Esophagus squamous epithelium (tissue), 5 donors: ENCODE measurements at regions not wholly inside any gene's neighbourhood (a gene's known extent, or its start where the extent isn't known, plus 50 kb on each side); places are given as distances from the start of the nearest gene placed in this dataset.

Experiments used
- DNase-seq: peaks from one replicate; lab custom pipeline; 2025; lab: John Stamatoyannopoulos, UW
- H3K27ac ChIP-seq, 4 donors: fragments of 200-600 bp; sonication (generic); one replicate each; pipeline ENCODE4 v1.5.1; 2016 to 2019; ENCODE audit warnings: mild to moderate bottlenecking in 1 of 4
- H3K27me3 ChIP-seq, 4 donors: fragments of 200-600 bp; sonication (generic); 1 replicate in 3 of 4; 2 replicates in 1 of 4; pipeline versions ENCODE4 v1.5.1 to v1.6.0; 2017 to 2021; ENCODE audit warnings: antibody characterized with exemption in 1 of 4
- H3K36me3 ChIP-seq, 3 donors: fragments of 200-600 bp; sonication (generic); one replicate each; pipeline ENCODE4 v1.5.1; 2016 to 2019
- H3K4me1 ChIP-seq, 3 donors: fragments of 200-600 bp; sonication (generic); one replicate each; pipeline ENCODE4 v1.5.1; 2017 to 2019
- H3K4me3 ChIP-seq, 4 donors: fragments of 200-600 bp; sonication (generic); 1 replicate in 3 of 4; 2 replicates in 1 of 4; pipeline ENCODE4 v1.5.1; 2016 to 2019; ENCODE audit warnings: mild to moderate bottlenecking in 2 of 4, moderate library complexity in 1 of 4
- H3K9me3 ChIP-seq, 3 donors: fragments of 200-600 bp; sonication (generic); one replicate each; pipeline ENCODE4 v1.5.1; 2016 to 2019
- POLR2A ChIP-seq, 4 donors: fragments of 450-650 bp; IDR thresholded peaks; one replicate each; pipeline ENCODE4 v1.6.1; 2017; ENCODE audit warnings: antibody characterized with exemption in 4 of 4, mild to moderate bottlenecking in 4 of 4, moderate library complexity in 3 of 4
- WGBS, 2 donors: methylation state at CpG; one replicate each; pipeline ENCODE4 v1.1.5; 2018; 5-methylcytosine and 5-hydroxymethylcytosine counted together
- intact Hi-C: fragments of 100-400 bp; cut with DNase I; formaldehyde crosslinking; loops from one replicate; pipeline ENCODE4 v1.15.0; 2022
- TF ChIP-seq, protein P1 (sequence below), 6 experiments: fragments of 450-650 bp in 4 of 6; fragments of 200-600 bp in 2 of 6; sonication (generic) in 2 of 6; IDR thresholded peaks; one replicate each; pipeline ENCODE4 v1.5.1; 2016 to 2019; ENCODE audit warnings: antibody characterized with exemption in 6 of 6, mild to moderate bottlenecking in 4 of 6, moderate library complexity in 4 of 6
- donor health status: DM: yes; HTN: yes; CAD: no.

- WGBS, 2 donors = 74 to 81% methylated on average over 14 of the region's 14 CpGs
- Histone ChIP-seq H3K4me1 (peaks cover 0 to 36% (median 16%) of the 10 kb centered on the region in 3 donors), H3K9me3 (no peaks in the 10 kb centered on the region), H3K4me3 (no peak overlapping the region), H3K36me3 (no peaks in the 10 kb centered on the region), H3K27ac (no peak overlapping the region), H3K27me3 (no peaks in the 10 kb centered on the region)
- TF ChIP-seq POLR2A (IDR thresholded peaks at IDR 0.05) = no peak
- no peak for DNase-seq
- intact Hi-C loops = no loop called here
These were observed 77.4 kb upstream of the TMPRSS2 start for GRCh38 chr21:41585199-41585994.

- TF ChIP-seq, protein P1, sequence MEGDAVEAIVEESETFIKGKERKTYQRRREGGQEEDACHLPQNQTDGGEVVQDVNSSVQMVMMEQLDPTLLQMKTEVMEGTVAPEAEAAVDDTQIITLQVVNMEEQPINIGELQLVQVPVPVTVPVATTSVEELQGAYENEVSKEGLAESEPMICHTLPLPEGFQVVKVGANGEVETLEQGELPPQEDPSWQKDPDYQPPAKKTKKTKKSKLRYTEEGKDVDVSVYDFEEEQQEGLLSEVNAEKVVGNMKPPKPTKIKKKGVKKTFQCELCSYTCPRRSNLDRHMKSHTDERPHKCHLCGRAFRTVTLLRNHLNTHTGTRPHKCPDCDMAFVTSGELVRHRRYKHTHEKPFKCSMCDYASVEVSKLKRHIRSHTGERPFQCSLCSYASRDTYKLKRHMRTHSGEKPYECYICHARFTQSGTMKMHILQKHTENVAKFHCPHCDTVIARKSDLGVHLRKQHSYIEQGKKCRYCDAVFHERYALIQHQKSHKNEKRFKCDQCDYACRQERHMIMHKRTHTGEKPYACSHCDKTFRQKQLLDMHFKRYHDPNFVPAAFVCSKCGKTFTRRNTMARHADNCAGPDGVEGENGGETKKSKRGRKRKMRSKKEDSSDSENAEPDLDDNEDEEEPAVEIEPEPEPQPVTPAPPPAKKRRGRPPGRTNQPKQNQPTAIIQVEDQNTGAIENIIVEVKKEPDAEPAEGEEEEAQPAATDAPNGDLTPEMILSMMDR (IDR thresholded peaks at IDR 0.05) = no peak
- TF ChIP-seq POLR2A (IDR thresholded peaks at IDR 0.05) = no peak
- Histone ChIP-seq H3K27ac (no peak overlapping the region), H3K4me3 (no peak overlapping the region), H3K27me3 (no peaks in the 10 kb centered on the region), H3K4me1 (peaks cover 0 to 42% (median 16%) of the 10 kb centered on the region in 3 donors), H3K9me3 (no peaks in the 10 kb centered on the region), H3K36me3 (no peaks in the 10 kb centered on the region)
- intact Hi-C loops = no loop called here
- 92 to 93% methylated on average over 4 of the region's 4 CpGs for WGBS, 2 donors
- no peak for DNase-seq
These were observed 76.7 kb upstream of the TMPRSS2 start for GRCh38 chr21:41584603-41585176.

- no peak for DNase-seq
- no peak overlapping the region for H3K4me3 ChIP-seq
- peaks cover 0 to 42% (median 16%) of the 10 kb centered on the region in 3 donors for H3K4me1 ChIP-seq
- no peak for TF ChIP-seq POLR2A (IDR thresholded peaks at IDR 0.05)
- TF ChIP-seq, protein P1 (IDR thresholded peaks at IDR 0.05) = no peak
- WGBS, 2 donors = 21 to 41% methylated on average over 7 to 8 of the region's 10 CpGs
- intact Hi-C loops = no loop called here
- no peaks in the 10 kb centered on the region for H3K36me3 ChIP-seq
- peak overlapping the region in 2 of 4 donors; percentile 11 to 60 for H3K27ac ChIP-seq
- H3K27me3 ChIP-seq = no peaks in the 10 kb centered on the region
- H3K9me3 ChIP-seq = peaks cover 0 to 3% (median 0%) of the 10 kb centered on the region in 3 donors
These were observed 75.4 kb upstream of the TMPRSS2 start for GRCh38 chr21:41583274-41583790.

- peaks cover 0 to 42% (median 16%) of the 10 kb centered on the region in 3 donors for H3K4me1 ChIP-seq
- intact Hi-C loops = no loop called here
- no peak overlapping the region for H3K4me3 ChIP-seq
- DNase-seq = no peak
- no peaks in the 10 kb centered on the region for H3K27me3 ChIP-seq
- no peaks in the 10 kb centered on the region for H3K36me3 ChIP-seq
- H3K9me3 ChIP-seq = peaks cover 0 to 7% (median 0%) of the 10 kb centered on the region in 3 donors
- WGBS, 2 donors = 77 to 79% methylated on average over 7 of the region's 7 CpGs
- TF ChIP-seq, protein P1 (IDR thresholded peaks at IDR 0.05) = no peak
- TF ChIP-seq POLR2A (IDR thresholded peaks at IDR 0.05) = no peak
- peak overlapping the region in 1 of 4 donors; percentile 60 for H3K27ac ChIP-seq
These were observed 74.9 kb upstream of the TMPRSS2 start for GRCh38 chr21:41582866-41583265.

DNA sequence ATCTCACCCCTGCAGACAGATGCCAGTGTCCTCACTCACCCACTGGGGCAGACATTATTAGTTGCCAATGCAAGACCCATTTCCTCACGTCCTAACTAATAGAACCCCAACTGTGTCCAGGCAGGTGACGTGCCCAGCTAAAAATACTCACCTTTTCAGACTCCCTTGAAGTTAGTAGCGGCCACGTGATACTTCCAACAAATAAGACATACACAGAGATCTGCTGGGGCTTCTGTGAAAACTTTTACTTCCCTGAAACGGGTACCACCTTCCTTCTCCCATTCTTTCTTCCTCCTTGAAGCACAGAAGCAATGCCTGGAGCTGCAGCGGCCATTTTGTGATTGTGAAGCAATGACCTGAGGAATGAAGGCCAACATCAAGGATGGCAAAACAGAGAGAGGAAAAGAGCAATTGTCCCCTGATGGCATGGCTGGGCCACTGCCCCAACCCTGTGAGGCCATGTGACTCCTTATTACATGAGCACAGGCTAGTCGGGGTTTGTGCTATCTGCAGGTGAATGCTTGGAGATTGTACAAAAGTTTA, 74.4 kb upstream of the TMPRSS2 start:
- no peak for TF ChIP-seq POLR2A (IDR thresholded peaks at IDR 0.05)
- TF ChIP-seq, protein P1 (IDR thresholded peaks at IDR 0.05) = no peak
- Histone ChIP-seq H3K4me3 (no peak overlapping the region), H3K9me3 (peaks cover 0 to 9% (median 0%) of the 10 kb centered on the region in 3 donors), H3K27ac (peak overlapping the region in 3 of 4 donors; percentile 60 to 70 (median 68)), H3K27me3 (no peaks in the 10 kb centered on the region), H3K36me3 (no peaks in the 10 kb centered on the region), H3K4me1 (peaks cover 0 to 42% (median 16%) of the 10 kb centered on the region in 3 donors)
- intact Hi-C loops = no loop called here
- WGBS, 2 donors = 82 to 86% methylated on average over 6 to 7 of the region's 7 CpGs
- no peak for DNase-seq
